Suppressor macrophage treated with lipopolysaccharide for 1 hour (primary cell): ENCODE measurements at regions not wholly inside any gene's neighbourhood (a gene's known extent, or its start where the extent isn't known, plus 50 kb on each side); places are given as distances from the start of the nearest gene placed in this dataset.

Experiments
- DNase-seq, 3 donors: peaks; one replicate each; pipeline ENCODE4 v3.0.0-alpha.2; 2020 to 2022

- DNase-seq: no peak
Observed at GRCh38 chr7:155961241-155962190, 149.3 kb upstream of the SHH start.

- no peak for DNase-seq
Observed at GRCh38 chr7:155959894-155960293, 147.6 kb upstream of the SHH start.

DNA sequence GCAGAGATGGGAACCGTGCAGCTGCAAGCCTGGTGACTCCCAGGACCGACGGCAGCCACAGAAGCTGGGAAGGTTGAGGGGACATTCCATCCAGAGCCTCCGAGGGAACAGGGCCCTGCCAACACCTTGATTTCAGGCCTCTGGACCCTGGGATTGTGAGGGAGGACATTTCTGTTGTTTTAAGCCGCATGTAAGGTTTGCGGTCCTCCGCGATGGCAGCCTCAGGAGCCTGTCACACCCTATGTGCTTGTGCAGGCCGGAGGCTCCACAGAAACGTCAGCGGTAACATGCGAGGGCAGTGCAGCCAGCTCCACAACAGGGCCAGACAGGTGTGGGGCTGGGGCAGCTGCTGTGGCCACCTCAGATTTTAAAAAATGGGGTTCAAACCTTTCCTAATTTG, 144.7 kb upstream of the SHH start:
- DNase-seq: no peak

- no peak for DNase-seq
Observed at GRCh38 chr7:155955367-155955635, 143.0 kb upstream of the SHH start.

- no peak for DNase-seq
Observed at GRCh38 chr7:155954550-155955366, 142.5 kb upstream of the SHH start.

DNA sequence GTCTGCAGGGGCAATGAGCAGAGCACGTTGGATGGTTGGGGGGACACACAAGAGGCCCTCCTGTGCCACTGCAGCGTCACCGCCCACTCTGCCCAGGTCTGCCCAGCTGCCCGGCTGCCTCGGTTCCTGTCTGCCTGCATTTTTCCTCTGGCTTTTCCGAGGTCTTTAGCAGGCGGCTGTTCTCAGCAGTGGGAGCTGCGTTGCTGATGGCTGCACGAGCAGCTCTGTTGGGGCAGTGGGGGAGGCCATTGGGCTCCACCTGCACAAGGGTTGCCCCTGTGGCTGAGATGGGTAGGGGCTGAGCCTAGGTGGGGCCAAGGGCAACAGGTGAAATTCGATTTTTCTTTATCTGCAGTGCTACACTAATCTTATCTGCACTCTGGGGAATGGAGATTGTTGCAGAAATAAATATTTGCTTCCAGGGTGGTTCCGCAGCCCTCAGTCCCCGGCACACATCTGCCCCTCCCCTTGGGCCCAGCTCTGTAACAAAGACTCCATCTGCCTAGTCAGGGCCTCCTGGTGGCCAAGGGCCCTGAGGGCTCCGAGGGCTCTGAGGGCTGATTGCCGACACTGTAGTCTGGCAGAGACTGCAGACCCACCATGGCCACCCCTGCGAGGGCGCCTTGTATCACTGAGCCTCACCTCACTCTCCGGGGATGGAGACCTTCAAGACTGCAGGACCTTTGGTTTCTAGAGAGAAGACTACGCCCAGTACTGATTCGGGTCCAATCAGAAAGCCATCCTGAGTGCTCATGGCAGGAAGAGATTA, 141.7 kb upstream of the SHH start:
- DNase-seq: no peak

- no peak for DNase-seq
Observed at GRCh38 chr7:155953501-155953778, 141.2 kb upstream of the SHH start.

DNA sequence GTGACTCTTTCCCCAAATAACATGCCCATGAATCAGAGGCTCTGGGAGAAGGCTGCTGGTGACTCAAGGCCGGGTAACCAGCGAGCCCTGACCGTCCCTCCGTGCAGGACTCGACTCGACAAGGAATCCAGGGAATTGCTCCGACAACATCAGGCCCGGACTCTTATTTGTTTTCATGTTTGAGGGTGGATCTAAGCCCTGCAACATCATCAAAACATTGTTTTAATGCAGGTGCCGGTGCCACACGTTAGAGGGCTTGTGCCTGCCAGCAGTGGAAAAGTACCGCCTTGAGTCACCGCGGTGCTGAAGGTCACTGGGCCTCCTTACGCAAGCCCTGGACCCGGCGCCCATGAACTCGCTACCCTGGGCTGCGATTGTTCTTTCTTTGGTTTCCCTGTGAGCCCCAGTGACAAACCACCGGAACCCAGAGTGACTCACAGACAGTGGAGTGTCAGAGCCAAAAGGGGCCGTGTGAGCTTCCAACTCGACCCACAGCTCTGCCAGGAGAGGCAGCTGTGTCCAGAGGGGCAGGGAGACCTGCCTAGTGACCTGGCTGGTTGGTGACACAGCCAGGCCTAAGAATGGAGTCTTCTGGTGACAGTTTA, 139.4 kb upstream of the SHH start:
- DNase-seq: no peak

DNA sequence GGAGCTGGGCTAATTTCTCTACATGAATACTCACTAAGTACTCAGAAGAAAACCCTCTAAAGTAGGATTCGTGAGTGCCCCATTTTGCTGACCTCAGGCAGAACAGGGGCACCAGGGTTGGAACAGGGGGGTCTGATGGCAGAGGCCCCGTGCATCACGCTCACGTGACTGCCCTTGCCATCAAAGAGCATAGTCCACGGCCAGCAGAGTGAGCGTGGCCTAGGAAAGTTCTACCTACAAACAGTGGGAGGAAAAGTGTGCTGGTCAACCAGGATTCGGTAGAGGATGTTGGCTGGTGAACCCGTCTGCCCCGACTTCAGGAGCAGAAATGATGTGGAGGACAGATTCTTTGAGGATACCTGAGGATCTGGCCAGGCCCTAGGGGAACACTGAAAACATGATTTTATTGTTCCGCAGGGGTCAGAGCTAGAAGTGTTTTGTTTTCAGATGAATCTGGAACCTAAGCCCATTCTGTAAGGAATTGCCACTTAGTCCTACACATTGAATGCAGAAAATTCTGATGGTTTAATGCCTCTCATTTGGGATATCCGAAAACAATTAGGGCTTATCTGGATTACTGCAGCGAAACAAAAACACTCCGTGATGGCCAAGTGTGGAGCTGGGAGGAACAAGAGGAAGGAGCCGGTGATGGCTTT, 138.8 kb upstream of the SHH start:
- no peak for DNase-seq

DNA sequence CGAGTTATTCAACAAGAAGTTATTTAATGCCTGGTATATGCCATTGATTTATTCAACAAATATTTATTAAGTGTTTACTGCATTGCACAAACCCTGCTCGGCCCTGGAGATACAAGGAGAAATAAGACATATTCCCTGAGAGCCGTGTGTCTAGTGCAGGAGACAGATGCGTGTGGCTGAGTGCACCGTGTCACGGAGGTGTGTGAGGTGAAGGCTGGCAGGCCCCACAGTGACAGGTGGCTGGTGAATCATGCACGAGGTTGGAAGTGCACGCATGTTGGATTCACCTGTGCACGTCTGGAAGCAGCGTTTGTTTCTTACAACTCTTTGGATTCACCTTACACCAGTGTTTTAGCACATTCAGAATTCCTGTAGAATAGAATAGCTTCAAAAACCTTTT, 136.6 kb upstream of the SHH start:
- DNase-seq: no peak

DNA sequence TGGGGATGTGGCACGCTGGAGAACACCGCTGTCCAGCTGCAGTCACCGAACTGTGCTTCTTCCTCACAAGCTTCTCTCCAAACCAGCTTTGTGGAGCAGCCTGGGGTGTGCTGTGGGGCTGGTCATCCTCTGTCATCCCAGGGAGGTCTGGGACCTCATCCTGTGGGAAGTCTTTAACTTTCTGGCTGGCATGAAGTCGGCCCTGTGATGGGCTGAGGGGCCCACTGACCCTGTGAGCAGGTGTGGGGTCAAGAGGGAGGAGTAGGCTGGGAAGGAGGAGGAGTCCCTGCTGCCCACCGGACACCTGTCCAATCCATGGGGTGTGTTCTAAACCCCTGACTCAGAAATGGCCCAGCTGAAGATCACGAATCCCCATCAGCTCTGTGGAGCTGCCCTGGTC, 136.2 kb upstream of the SHH start:
- no peak for DNase-seq

GRCh38 chr7:155947051-155947450, 134.8 kb upstream of the SHH start:
- DNase-seq: no peak

- no peak for DNase-seq
Observed at GRCh38 chr7:155945670-155946325, 133.5 kb upstream of the SHH start.

DNA sequence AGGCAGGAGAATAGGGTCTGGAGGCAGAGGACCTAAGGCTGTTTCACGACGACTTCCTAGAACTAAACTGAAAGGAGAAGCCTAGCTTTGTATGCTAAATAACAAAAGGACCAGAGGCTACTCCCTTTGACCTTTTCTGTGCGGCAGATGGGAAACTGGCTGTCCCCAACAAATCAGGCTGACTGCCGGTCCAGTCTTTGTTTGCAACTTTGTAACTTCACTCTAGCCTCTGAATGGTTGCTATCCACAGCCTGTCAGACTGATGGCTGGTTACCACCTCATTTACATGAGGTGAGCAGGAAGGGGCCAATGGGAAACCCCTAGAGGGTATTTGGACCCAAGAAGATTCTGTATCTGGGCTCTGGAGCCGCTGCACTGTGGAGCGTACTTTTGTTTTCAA, 132.6 kb upstream of the SHH start:
- no peak for DNase-seq

GRCh38 chr7:155943251-155943899, 131.1 kb upstream of the SHH start:
- DNase-seq: no peak

DNA sequence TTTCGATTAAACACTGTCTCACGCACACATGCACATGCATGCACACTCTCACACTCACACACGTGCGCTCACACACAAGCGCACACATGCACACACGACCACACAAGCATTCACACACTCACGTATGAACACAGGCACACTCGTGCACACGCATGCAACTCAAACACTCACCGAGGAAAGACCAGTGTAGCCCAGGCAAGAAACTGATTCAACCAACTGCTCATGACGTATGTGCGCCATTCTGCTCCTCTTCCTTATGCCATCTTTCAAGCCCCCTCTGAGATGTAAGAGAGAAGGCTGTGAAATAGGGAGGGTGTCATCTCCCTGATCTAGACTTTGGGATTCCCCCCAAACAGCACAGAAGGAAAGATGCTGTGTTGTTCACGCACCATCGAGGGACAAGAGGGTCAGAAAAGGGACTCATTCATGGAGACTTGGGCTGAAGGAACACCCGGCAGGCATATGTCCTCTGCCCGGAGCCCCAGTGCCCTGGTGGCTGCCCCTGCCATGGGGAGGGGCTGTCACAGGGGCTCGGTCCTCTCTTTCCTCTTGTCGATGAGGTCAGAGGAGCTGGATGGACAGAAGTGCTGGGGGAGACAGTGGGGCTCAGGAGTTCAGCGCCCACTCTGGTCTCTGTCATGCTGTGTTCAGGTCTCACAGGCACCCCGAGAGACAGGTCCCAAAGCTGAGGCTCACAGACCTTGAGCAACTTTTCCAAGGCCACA, 130.1 kb upstream of the SHH start:
- DNase-seq: no peak

DNA sequence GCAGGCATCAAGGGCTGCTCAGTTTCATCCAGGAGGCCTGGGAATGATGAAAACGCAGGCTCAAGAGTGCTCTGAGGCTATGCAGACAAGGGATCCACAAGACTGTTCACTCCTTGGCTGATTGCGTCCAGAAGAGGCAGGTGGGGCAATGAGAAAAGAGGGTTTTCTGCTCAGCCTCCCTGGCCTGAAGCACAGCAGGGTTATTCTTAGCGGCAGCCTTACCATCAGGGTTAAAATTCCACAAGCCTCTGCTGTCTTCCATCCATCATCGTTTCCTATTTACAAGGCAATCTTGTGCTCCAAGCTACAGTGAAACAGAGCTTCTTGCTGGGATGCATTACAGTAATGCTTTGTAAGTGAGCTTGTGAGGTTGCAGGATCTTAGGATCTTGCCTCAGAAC, 129.4 kb upstream of the SHH start:
- no peak for DNase-seq

GRCh38 chr7:155939350-155939749, 127.1 kb upstream of the SHH start:
- no peak for DNase-seq

DNA sequence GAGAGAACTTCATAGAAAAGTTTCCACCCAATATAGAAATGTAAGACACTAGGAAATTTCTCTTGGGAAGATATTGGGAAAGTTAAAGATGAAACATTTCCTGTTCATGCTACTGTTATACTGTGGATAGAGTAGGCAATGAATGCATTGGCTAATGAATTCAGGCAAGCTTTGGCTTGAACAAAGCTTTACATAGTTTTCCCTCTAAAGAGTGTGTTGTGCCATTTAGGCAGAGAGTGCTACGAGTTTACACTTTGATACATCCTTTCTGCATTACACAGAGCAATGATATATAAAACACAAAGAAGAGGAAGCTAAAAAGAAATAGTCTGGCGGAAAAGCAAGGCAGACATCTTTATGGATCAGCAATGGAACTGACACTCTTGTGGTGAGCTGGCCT, 125.9 kb upstream of the SHH start:
- DNase-seq: no peak

- no peak for DNase-seq
Observed at GRCh38 chr7:155935726-155936125, 123.5 kb upstream of the SHH start.

GRCh38 chr7:155935005-155935557, 122.8 kb upstream of the SHH start:
- no peak for DNase-seq
